ENCODE measurements at regions not wholly inside any gene's neighbourhood (a gene's known extent, or its start where the extent isn't known, plus 50 kb on each side); places are given as distances from the start of the nearest gene placed in this dataset.

- Histone ChIP-seq H4K91ac (ENCODE audit: insufficient read length, low read depth, low read length) (no peak overlapping the region), H3K23me2 (ENCODE audit: insufficient read length, low read depth, low read length, poor library complexity, severe bottlenecking) (no peaks in the 10 kb centered on the region), H3K79me1 (ENCODE audit: insufficient read depth, low read depth, low read length, poor library complexity, severe bottlenecking) (no peaks in the 10 kb centered on the region), H2BK120ac (ENCODE audit: low read depth, low read length, poor library complexity, severe bottlenecking) (no peak overlapping the region), H3K79me2 (ENCODE audit: insufficient read depth, low read length) (no peaks in the 10 kb centered on the region), H3K9ac (ENCODE audit: extremely low read depth, insufficient read length, low read length) (no peak overlapping the region), H3K9me3 (ENCODE audit: control insufficient read depth, low read depth, low read length) (no peaks in the 10 kb centered on the region), H2BK15ac (ENCODE audit: low read depth, low read length) (no peak overlapping the region), H2BK5ac (ENCODE audit: insufficient read length, low read length) (no peak overlapping the region), H3K56ac (ENCODE audit: insufficient read length, low read depth, low read length) (no peak overlapping the region), H4K20me1 (ENCODE audit: control insufficient read depth, insufficient read depth, insufficient read length) (no peaks in the 10 kb centered on the region), H4K5ac (ENCODE audit: insufficient read length, low read depth, low read length) (no peak overlapping the region), H3K14ac (ENCODE audit: insufficient read depth, low read length) (no peak overlapping the region), H3K18ac (ENCODE audit: insufficient read length, low read depth, low read length) (no peak overlapping the region), H3T11ph (ENCODE audit: low read length) (no peak overlapping the region), H2AFZ (ENCODE audit: low read length) (no peak overlapping the region), H2AK5ac (ENCODE audit: insufficient read length, low read length) (no peak overlapping the region), H3K4ac (ENCODE audit: low read depth, low read length) (no peak overlapping the region), H3K4me2 (ENCODE audit: insufficient read depth, insufficient read length, low read length) (no peak overlapping the region), H3K23ac (ENCODE audit: insufficient read length, low read depth, low read length) (no peak overlapping the region), H4K8ac (replicated peaks; ENCODE audit: insufficient read length, low read depth, low read length) (no peak overlapping the region), H3K27me3 (ENCODE audit: insufficient read depth, low read length) (no peaks in the 10 kb centered on the region), H2BK20ac (ENCODE audit: low read depth, low read length, poor library complexity, severe bottlenecking) (no peak overlapping the region), H3K27ac (ENCODE audit: insufficient read length, low read depth, low read length) (no peak overlapping the region), H3K4me1 (ENCODE audit: insufficient read depth, low read length) (peaks cover 5% of the 10 kb centered on the region; the same call in 1 of the 2 replicates), H2BK12ac (ENCODE audit: insufficient read length, low read depth, low read length) (no peak overlapping the region)
- Mint-ChIP-seq H3K9me3 (no peaks in the 10 kb centered on the region), H3K4me3 (no peak overlapping the region), H3K4me1 (peaks cover 4 to 10% of the 10 kb centered on the region in 2 experiments; a peak in 3 of 4 replicates), H3K27ac (no peak overlapping the region), H3K36me3 (ENCODE audit: insufficient read depth in 1 of 3, low read depth in 3 of 3) (no peaks in the 10 kb centered on the region), H3K27me3 (ENCODE audit: low read depth) (no peaks in the 10 kb centered on the region)
- no peak for DNase-seq
- no peak for TF ChIP-seq CTCF (conservative IDR thresholded peaks at IDR 0.05)
- no CpG with 5 or more reads among the region's 4 CpGs for WGBS (ENCODE audit: extremely low coverage, insufficient read length, low lambda C conversion rate)
Observed at GRCh38 chr5:115461093-115461492, 83.5 kb downstream of the FEM1C start.
